ENCODE measurements at regions not wholly inside any gene's neighbourhood (a gene's known extent, or its start where the extent isn't known, plus 50 kb on each side); places are given as distances from the start of the nearest gene placed in this dataset.

- Histone ChIP-seq H3K9me1 (ENCODE audit: control insufficient read depth, extremely low read depth, insufficient read depth, low read length) (no peaks in the 10 kb centered on the region), H3K27me3 (ENCODE audit: control insufficient read depth, extremely low read depth, insufficient read depth, low read length) (no peaks in the 10 kb centered on the region), H3K36me3 (ENCODE audit: control insufficient read depth in 2 of 2, extremely low read depth in 1 of 2, insufficient read depth in 2 of 2, low read length in 2 of 2) (no peaks in the 10 kb centered on the region), H3K4me3 (ENCODE audit: control insufficient read depth in 2 of 3, extremely low read depth in 1 of 3, insufficient read depth in 2 of 3, low read depth in 1 of 3, low read length in 3 of 3) (no peak overlapping the region), H3K9ac (ENCODE audit: control insufficient read depth, extremely low read depth, insufficient read depth, low read length) (no peak overlapping the region), H3K4me1 (ENCODE audit: control insufficient read depth, extremely low read depth, insufficient read depth, low read length) (peaks cover 20% of the 10 kb centered on the region), H2AFZ (ENCODE audit: control insufficient read depth, low read length) (no peak overlapping the region), H4K20me1 (ENCODE audit: control insufficient read depth, extremely low read depth, insufficient read depth, low read length) (no peaks in the 10 kb centered on the region), H3K79me2 (ENCODE audit: control insufficient read depth, insufficient read depth, low read length) (no peaks in the 10 kb centered on the region), H3K4me2 (ENCODE audit: control insufficient read depth, extremely low read depth, insufficient read depth, low read depth, low read length) (no peak overlapping the region), H3K27ac (ENCODE audit: control insufficient read depth, insufficient read depth, low read length) (no peak overlapping the region), H3K9me3 (ENCODE audit: control insufficient read depth, low read depth, low read length) (no peaks in the 10 kb centered on the region)
- no peak for TF ChIP-seq CTCF (optimal IDR thresholded peaks at IDR 0.05 in 1 of 3, IDR thresholded peaks at IDR 0.05 in 1 of 3, conservative IDR thresholded peaks at IDR 0.05 in 1 of 3; ENCODE audit: extremely low read depth in 1 of 3, insufficient read depth in 2 of 3, low read length in 3 of 3)
- no peak for TF ChIP-seq EZH2 (IDR thresholded peaks at IDR 0.05; ENCODE audit: low read length)
- dilution Hi-C loops (cut with MboI; ENCODE audit: extremely low pct_ligation_motif_present, low sequenced_read_pairs) = no loop called here
- DNase-seq (ENCODE audit: low read depth, low spot score) (no peak), FAIRE-seq (no peak)
Observed at GRCh38 chr7:26951407-26951950, 87.1 kb upstream of the SKAP2 start.

- FAIRE-seq (no peak), DNase-seq (ENCODE audit: low read depth, low spot score) (no peak)
- H3K9me1 ChIP-seq (ENCODE audit: control insufficient read depth, extremely low read depth, insufficient read depth, low read length) = no peaks in the 10 kb centered on the region
- no peaks in the 10 kb centered on the region for H3K79me2 ChIP-seq (ENCODE audit: control insufficient read depth, insufficient read depth, low read length)
- H3K9me3 ChIP-seq (ENCODE audit: control insufficient read depth, low read depth, low read length) = no peaks in the 10 kb centered on the region
- H3K27ac ChIP-seq (ENCODE audit: control insufficient read depth, insufficient read depth, low read length) = no peak overlapping the region
- peaks cover 20% of the 10 kb centered on the region for H3K4me1 ChIP-seq (ENCODE audit: control insufficient read depth, extremely low read depth, insufficient read depth, low read length)
- TF ChIP-seq EZH2 (IDR thresholded peaks at IDR 0.05; ENCODE audit: low read length) (no peak), CTCF (optimal IDR thresholded peaks at IDR 0.05 in 1 of 3, IDR thresholded peaks at IDR 0.05 in 1 of 3, conservative IDR thresholded peaks at IDR 0.05 in 1 of 3; ENCODE audit: extremely low read depth in 1 of 3, insufficient read depth in 2 of 3, low read length in 3 of 3) (no peak)
- no peak overlapping the region for H3K9ac ChIP-seq (ENCODE audit: control insufficient read depth, extremely low read depth, insufficient read depth, low read length)
- H3K4me2 ChIP-seq (ENCODE audit: control insufficient read depth, extremely low read depth, insufficient read depth, low read depth, low read length) = no peak overlapping the region
- no peaks in the 10 kb centered on the region for H3K36me3 ChIP-seq (ENCODE audit: control insufficient read depth in 2 of 2, extremely low read depth in 1 of 2, insufficient read depth in 2 of 2, low read length in 2 of 2)
- H3K4me3 ChIP-seq (ENCODE audit: control insufficient read depth in 2 of 3, extremely low read depth in 1 of 3, insufficient read depth in 2 of 3, low read depth in 1 of 3, low read length in 3 of 3) = no peak overlapping the region
- dilution Hi-C loops (cut with MboI; ENCODE audit: extremely low pct_ligation_motif_present, low sequenced_read_pairs) = no loop called here
- H3K27me3 ChIP-seq (ENCODE audit: control insufficient read depth, extremely low read depth, insufficient read depth, low read length) = no peaks in the 10 kb centered on the region
- H4K20me1 ChIP-seq (ENCODE audit: control insufficient read depth, extremely low read depth, insufficient read depth, low read length) = no peaks in the 10 kb centered on the region
- H2AFZ ChIP-seq (ENCODE audit: control insufficient read depth, low read length) = no peak overlapping the region
Observed at GRCh38 chr7:26950889-26951288, 86.5 kb upstream of the SKAP2 start.
